ENCODE measurements at regions not wholly inside any gene's neighbourhood (a gene's known extent, or its start where the extent isn't known, plus 50 kb on each side); places are given as distances from the start of the nearest gene placed in this dataset.
"Not testable (repeated sequence)": the region's sequence is repeated elsewhere in the genome, so short reads cannot be mapped to it uniquely, and the experiment has no call there.

DNA sequence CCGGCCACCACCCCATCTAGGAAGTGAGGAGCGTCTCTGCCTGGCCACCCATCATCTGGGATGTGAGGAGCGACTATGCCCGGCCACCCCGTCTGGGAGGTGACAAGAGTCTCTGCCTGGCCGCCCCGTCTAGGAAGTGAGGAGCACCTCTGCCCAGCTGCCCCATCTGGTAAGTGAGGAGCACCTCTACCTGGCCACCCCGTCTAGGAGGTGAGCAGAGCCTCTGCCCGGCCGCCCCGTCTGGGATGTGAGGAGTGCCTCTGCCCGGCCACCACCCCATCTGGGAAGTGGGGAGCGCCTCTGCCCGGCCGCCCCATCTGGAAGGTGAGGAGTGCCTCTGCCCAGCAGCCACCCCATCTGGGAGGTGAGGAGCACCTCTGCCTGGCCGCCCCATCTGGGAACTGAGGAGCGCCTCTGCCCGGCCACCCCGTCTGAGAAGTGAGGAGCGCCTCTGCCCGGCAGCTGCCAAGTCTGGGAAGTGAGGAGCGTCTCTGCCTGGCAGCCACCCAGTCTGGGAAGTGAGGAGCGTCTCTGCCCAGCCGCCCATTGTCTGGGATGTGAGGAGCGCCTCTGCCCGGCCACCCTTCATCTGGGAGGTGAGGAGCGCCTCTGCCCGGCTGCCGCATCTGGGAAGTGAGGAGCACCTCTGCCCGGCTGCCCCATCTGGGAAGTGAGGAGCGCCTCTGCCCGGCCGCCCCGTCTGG, 164.4 kb downstream of the CENPC start:
- not testable (repeated sequence) for H3K27ac ChIP-seq (ENCODE audit: low read depth, low read length); H3K4me3 ChIP-seq (ENCODE audit: insufficient read depth, low read depth, low read length); FAIRE-seq; H3K9ac ChIP-seq (ENCODE audit: low read length); H4K20me1 ChIP-seq (ENCODE audit: insufficient read depth, low read length); H3K79me2 ChIP-seq (ENCODE audit: insufficient read depth, low read length); H3K9me3 ChIP-seq (ENCODE audit: insufficient read depth, low read depth, low read length); DNase-seq (ENCODE audit: low read depth); H3K4me2 ChIP-seq (ENCODE audit: low read length); H3K4me3 Mint-ChIP-seq (ENCODE audit: unreplicated experiment); H3K27ac Mint-ChIP-seq (ENCODE audit: unreplicated experiment); H2AFZ ChIP-seq (ENCODE audit: low read depth, low read length); H3K27me3 ChIP-seq (ENCODE audit: insufficient read depth, low read length); H3K36me3 ChIP-seq (ENCODE audit: insufficient read depth, low read length); H3K4me1 ChIP-seq (ENCODE audit: insufficient read depth, low read length); H3K27me3 Mint-ChIP-seq (ENCODE audit: low read depth, unreplicated experiment); H3K9me3 Mint-ChIP-seq (ENCODE audit: unreplicated experiment); H3K36me3 Mint-ChIP-seq (ENCODE audit: low read depth, unreplicated experiment); H3K4me1 Mint-ChIP-seq (ENCODE audit: low read depth, unreplicated experiment)

- Histone ChIP-seq H3K79me2 (ENCODE audit: insufficient read depth, low read length) (no peaks in the 10 kb centered on the region), H2AFZ (ENCODE audit: low read depth, low read length) (no peak overlapping the region), H3K9ac (ENCODE audit: low read length) (no peak overlapping the region), H3K4me1 (ENCODE audit: insufficient read depth, low read length) (no peaks in the 10 kb centered on the region), H3K4me2 (ENCODE audit: low read length) (no peak overlapping the region), H3K4me3 (ENCODE audit: insufficient read depth, low read depth, low read length) (no peak overlapping the region), H3K9me3 (ENCODE audit: insufficient read depth, low read depth, low read length) (no peaks in the 10 kb centered on the region), H4K20me1 (ENCODE audit: insufficient read depth, low read length) (no peaks in the 10 kb centered on the region), H3K27ac (ENCODE audit: low read depth, low read length) (no peak overlapping the region), H3K36me3 (ENCODE audit: insufficient read depth, low read length) (no peaks in the 10 kb centered on the region), H3K27me3 (ENCODE audit: insufficient read depth, low read length) (no peaks in the 10 kb centered on the region)
- FAIRE-seq = no peak
- Mint-ChIP-seq H3K9me3 (ENCODE audit: unreplicated experiment) (peaks cover 4% of the 10 kb centered on the region), H3K4me1 (ENCODE audit: low read depth, unreplicated experiment) (no peaks in the 10 kb centered on the region), H3K4me3 (ENCODE audit: unreplicated experiment) (no peak overlapping the region), H3K27ac (ENCODE audit: unreplicated experiment) (no peak overlapping the region), H3K36me3 (ENCODE audit: low read depth, unreplicated experiment) (no peaks in the 10 kb centered on the region), H3K27me3 (ENCODE audit: low read depth, unreplicated experiment) (no peaks in the 10 kb centered on the region)
- DNase-seq (ENCODE audit: low read depth) = no peak
- TF ChIP-seq, protein P1, sequence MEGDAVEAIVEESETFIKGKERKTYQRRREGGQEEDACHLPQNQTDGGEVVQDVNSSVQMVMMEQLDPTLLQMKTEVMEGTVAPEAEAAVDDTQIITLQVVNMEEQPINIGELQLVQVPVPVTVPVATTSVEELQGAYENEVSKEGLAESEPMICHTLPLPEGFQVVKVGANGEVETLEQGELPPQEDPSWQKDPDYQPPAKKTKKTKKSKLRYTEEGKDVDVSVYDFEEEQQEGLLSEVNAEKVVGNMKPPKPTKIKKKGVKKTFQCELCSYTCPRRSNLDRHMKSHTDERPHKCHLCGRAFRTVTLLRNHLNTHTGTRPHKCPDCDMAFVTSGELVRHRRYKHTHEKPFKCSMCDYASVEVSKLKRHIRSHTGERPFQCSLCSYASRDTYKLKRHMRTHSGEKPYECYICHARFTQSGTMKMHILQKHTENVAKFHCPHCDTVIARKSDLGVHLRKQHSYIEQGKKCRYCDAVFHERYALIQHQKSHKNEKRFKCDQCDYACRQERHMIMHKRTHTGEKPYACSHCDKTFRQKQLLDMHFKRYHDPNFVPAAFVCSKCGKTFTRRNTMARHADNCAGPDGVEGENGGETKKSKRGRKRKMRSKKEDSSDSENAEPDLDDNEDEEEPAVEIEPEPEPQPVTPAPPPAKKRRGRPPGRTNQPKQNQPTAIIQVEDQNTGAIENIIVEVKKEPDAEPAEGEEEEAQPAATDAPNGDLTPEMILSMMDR (IDR thresholded peaks at IDR 0.05; ENCODE audit: insufficient read depth, low read depth, low read length) = no peak
- TF ChIP-seq EZH2 (IDR thresholded peaks at IDR 0.05; ENCODE audit: insufficient read depth, low read length) = no peak
These were observed 165.1 kb downstream of the CENPC start for GRCh38 chr4:67380154-67380553.

DNA sequence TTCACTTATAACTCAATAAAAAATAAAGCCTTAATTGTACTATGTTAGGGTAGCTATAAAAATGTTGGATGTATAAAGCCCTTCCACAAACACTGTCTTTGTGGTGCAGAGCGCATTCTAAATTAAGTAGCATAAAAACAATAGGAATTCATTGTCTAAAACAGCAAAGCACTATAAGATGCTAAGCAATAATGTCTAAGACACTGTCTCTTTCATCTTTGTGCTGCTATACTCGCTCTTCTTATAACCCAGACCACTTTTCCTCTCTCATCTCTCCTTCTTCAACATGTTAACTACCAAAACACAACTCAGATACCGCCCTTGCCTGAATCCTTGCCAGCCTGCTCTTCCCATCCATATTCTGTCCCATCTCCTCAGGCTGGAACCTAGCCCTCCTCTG, 170.0 kb downstream of the CENPC start:
- Histone ChIP-seq H3K4me2 (ENCODE audit: low read length) (no peak overlapping the region), H3K27ac (ENCODE audit: low read depth, low read length) (no peak overlapping the region), H2AFZ (ENCODE audit: low read depth, low read length) (no peak overlapping the region), H3K9me3 (ENCODE audit: insufficient read depth, low read depth, low read length) (no peaks in the 10 kb centered on the region), H3K36me3 (ENCODE audit: insufficient read depth, low read length) (no peaks in the 10 kb centered on the region), H3K27me3 (ENCODE audit: insufficient read depth, low read length) (no peaks in the 10 kb centered on the region), H3K4me3 (ENCODE audit: insufficient read depth, low read depth, low read length) (no peak overlapping the region), H3K4me1 (ENCODE audit: insufficient read depth, low read length) (no peaks in the 10 kb centered on the region), H3K9ac (ENCODE audit: low read length) (no peak overlapping the region), H3K79me2 (ENCODE audit: insufficient read depth, low read length) (no peaks in the 10 kb centered on the region), H4K20me1 (ENCODE audit: insufficient read depth, low read length) (no peaks in the 10 kb centered on the region)
- Mint-ChIP-seq H3K27ac (ENCODE audit: unreplicated experiment) (no peak overlapping the region), H3K4me1 (ENCODE audit: low read depth, unreplicated experiment) (no peaks in the 10 kb centered on the region), H3K9me3 (ENCODE audit: unreplicated experiment) (no peaks in the 10 kb centered on the region), H3K4me3 (ENCODE audit: unreplicated experiment) (no peak overlapping the region), H3K27me3 (ENCODE audit: low read depth, unreplicated experiment) (no peaks in the 10 kb centered on the region), H3K36me3 (ENCODE audit: low read depth, unreplicated experiment) (no peaks in the 10 kb centered on the region)
- TF ChIP-seq EZH2 (IDR thresholded peaks at IDR 0.05; ENCODE audit: insufficient read depth, low read length) = no peak
- TF ChIP-seq, protein P1 (IDR thresholded peaks at IDR 0.05; ENCODE audit: insufficient read depth, low read depth, low read length) = no peak
- FAIRE-seq = no peak
- DNase-seq (ENCODE audit: low read depth) = no peak

Data from astrocyte (in vitro differentiated cells and primary cell).